DND-41 (cell line): ENCODE measurements at regions not wholly inside any gene's neighbourhood (a gene's known extent, or its start where the extent isn't known, plus 50 kb on each side); places are given as distances from the start of the nearest gene placed in this dataset.

Experiments used
- CTCF ChIP-seq: IDR thresholded peaks from 2 replicates; pipeline ENCODE4 v1.5.1; 2012; ENCODE audit warnings: borderline replicate concordance, low read length, moderate library complexity, mild to moderate bottlenecking; ENCODE audit not compliant: poor library complexity, severe bottlenecking; ENCODE audit errors: extremely low read depth
- EZH2 ChIP-seq: IDR thresholded peaks from 3 replicates; pipeline ENCODE4 v1.6.1; 2012; ENCODE audit warnings: borderline replicate concordance, low read depth, mild to moderate bottlenecking, moderate library complexity, low read length, inconsistent platforms; ENCODE audit not compliant: severe bottlenecking

DNA sequence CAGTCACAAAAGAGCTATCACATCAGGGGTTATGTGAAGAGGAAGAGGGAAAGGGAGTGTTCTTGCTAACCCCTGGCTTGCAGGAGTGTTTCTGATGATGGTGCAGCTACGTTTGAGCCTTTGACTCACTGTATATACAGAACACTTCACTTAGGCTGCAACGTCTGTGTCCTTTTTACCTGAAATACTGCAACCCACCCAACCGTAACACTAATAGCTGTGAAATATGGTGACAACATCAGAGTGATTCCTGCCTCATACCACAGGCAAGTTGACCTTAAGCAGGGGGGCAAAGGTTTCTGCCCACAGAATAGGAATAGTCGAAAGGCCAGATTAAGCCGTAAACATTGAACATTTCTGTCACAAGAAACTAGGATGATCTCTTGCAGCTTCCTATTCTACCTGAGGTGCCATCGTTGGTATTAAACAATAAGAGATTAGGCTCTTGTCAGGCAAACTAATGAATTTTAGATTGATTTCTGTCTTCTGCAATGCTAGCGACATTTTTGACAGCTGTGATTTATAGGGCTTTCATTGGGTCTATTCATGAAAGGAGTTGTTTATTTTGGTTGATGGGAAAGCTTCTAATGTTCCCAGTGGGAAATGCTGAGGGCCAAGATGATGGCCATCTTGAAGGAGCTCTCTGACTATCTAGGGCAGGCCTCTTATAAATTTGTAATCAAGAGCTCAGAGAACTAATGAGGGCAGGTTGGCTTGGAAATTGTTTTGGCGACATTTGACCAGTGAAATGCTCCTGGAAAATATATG, 316.8 kb downstream of the PIK3C3 start:
- TF ChIP-seq CTCF = no peak
- TF ChIP-seq EZH2 = no peak
